H7 (cell line): ENCODE measurements at regions not wholly inside any gene's neighbourhood (a gene's known extent, or its start where the extent isn't known, plus 50 kb on each side); places are given as distances from the start of the nearest gene placed in this dataset.

Experiments
- DNase-seq: peaks from one replicate; pipeline ENCODE4 v3.0.0; 2012
- H3K27me3 ChIP-seq: 2 replicates; pipeline ENCODE4 v1.6.0; 2011; ENCODE audit warnings: mild to moderate bottlenecking, low read length; ENCODE audit not compliant: control insufficient read depth, insufficient read depth
- H3K36me3 ChIP-seq: replicated peaks from 2 replicates; pipeline ENCODE4 v1.5.1; 2011; ENCODE audit warnings: low read length; ENCODE audit not compliant: control insufficient read depth, insufficient read depth
- H3K4me3 ChIP-seq: 2 replicates; pipeline ENCODE4 v1.5.1; 2011; ENCODE audit warnings: low read depth, mild to moderate bottlenecking, control low read depth, low read length, moderate library complexity; ENCODE audit not compliant: insufficient read depth

GRCh38 chr6:169984181-169985120, 233.0 kb downstream of the ERMARD start:
- Histone ChIP-seq H3K36me3 (no peaks in the 10 kb centered on the region), H3K4me3 (no peak overlapping the region), H3K27me3 (no peaks in the 10 kb centered on the region)
- no peak for DNase-seq

DNA sequence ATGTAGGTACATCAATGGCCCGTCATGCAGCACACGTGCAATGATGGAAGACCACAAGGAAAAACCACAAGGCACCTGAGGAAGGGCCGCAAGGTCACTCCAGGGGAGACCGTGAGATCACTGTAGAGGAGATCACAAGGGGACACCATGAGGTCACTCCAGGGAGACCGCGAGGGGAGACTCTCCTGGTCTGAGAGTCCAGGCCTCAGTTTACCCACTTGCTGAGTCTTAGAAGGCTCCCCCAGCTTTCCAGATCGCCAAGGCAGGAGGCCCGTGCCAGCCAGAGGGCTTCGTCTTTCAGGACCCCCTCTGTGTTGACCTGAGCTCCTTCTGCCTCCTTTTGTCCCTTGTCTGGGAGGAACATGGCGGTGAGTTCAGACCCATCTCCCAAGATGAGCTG, 232.2 kb downstream of the ERMARD start:
- no peak overlapping the region for H3K4me3 ChIP-seq
- no peaks in the 10 kb centered on the region for H3K36me3 ChIP-seq
- H3K27me3 ChIP-seq, result no peaks in the 10 kb centered on the region
- no peak for DNase-seq

- Histone ChIP-seq H3K36me3 (no peaks in the 10 kb centered on the region), H3K4me3 (no peak overlapping the region), H3K27me3 (no peaks in the 10 kb centered on the region)
- peak; percentile 64 for DNase-seq
Measured at GRCh38 chr6:169982461-169983386, 231.3 kb downstream of the ERMARD start.

- no peak for DNase-seq
- no peaks in the 10 kb centered on the region for H3K27me3 ChIP-seq
- no peak overlapping the region for H3K4me3 ChIP-seq
- H3K36me3 ChIP-seq, result no peaks in the 10 kb centered on the region
Measured at GRCh38 chr6:169981969-169982368, 230.5 kb downstream of the ERMARD start.

DNA sequence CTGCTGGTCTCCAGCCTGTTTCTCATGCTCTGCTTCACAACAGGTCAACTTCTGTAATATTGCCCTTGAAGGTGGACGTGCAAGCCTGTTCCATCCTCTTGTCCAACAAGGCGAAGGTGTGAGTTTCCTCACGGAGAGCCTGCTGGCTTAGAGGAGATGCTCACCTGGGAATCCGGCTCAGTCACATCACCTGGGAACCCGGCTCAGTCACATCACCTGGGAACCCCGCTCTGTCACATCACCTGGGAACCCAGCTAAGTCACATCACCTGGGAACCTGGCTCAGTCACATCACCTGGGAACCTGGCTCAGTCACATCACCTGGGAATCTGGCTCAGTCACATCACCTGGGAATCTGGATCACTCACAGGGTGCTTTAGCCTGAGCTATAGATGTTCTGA, 230.1 kb downstream of the ERMARD start:
- DNase-seq, result no peak
- no peaks in the 10 kb centered on the region for H3K36me3 ChIP-seq
- H3K4me3 ChIP-seq, result no peak overlapping the region
- no peaks in the 10 kb centered on the region for H3K27me3 ChIP-seq

GRCh38 chr6:169980826-169981450, 229.5 kb downstream of the ERMARD start:
- Histone ChIP-seq H3K36me3 (no peaks in the 10 kb centered on the region), H3K4me3 (no peak overlapping the region)
- DNase-seq, result no peak

DNA sequence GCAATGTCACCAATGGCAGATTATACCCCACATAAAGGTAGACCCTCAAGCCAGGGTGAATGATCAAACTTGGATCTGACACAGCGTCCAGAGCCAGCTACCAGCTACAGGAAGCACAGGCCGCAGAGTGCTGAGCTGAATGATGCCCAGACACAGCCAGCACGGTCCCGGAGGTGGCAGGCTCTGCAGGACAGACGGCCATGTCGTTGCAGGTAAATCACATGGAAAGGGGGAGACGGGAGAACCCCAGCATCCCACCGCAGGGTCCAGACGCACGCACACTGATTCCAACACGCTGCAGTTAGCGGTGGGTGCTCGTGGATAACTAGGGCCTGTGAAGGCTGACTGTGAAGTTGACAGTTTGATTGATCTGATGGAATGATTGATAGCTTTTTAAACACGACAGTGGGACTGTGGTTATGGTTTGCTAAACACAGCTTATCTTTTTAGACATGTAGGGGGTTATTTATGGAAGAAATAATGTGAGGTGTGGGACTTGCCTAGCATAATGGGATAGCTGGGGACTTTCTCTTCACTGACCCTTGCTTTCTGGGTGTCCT, 228.5 kb downstream of the ERMARD start:
- DNase-seq, result no peak
- Histone ChIP-seq H3K4me3 (no peak overlapping the region), H3K27me3 (no peaks in the 10 kb centered on the region), H3K36me3 (no peaks in the 10 kb centered on the region)

More at GRCh38 chr6:169980826-169981450, 229.5 kb downstream of the ERMARD start:
- H3K27me3 ChIP-seq, result no peaks in the 10 kb centered on the region

DNA sequence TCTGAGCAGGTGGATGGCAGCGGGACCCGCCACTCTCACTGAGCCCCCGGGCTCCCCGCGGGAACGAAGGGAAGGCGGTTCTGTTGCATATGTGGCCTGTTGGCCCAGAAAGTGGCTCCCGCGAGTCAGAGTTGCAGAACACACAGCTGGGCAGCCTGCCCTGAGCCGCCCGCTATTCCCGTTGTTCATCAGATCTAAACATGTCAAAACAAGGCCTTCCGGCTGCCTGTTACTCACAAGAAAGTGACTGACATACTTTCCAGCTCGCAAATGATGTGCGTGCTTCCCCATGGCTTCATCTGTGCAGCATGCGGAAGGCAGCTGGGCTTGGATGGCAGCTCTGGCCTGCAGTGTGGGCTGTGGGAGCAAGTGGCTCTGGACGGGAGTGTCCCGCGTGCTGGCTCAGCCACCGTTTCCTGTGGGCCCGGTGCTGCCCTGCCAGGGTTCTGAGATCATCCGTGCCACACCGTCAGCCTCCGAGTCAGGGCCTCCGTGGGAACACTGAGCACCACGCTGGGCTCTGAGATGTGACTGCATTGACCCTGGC, 227.3 kb downstream of the ERMARD start:
- H3K27me3 ChIP-seq, result no peaks in the 10 kb centered on the region
- DNase-seq, result no peak
- H3K4me3 ChIP-seq, result no peak overlapping the region
- no peaks in the 10 kb centered on the region for H3K36me3 ChIP-seq

DNA sequence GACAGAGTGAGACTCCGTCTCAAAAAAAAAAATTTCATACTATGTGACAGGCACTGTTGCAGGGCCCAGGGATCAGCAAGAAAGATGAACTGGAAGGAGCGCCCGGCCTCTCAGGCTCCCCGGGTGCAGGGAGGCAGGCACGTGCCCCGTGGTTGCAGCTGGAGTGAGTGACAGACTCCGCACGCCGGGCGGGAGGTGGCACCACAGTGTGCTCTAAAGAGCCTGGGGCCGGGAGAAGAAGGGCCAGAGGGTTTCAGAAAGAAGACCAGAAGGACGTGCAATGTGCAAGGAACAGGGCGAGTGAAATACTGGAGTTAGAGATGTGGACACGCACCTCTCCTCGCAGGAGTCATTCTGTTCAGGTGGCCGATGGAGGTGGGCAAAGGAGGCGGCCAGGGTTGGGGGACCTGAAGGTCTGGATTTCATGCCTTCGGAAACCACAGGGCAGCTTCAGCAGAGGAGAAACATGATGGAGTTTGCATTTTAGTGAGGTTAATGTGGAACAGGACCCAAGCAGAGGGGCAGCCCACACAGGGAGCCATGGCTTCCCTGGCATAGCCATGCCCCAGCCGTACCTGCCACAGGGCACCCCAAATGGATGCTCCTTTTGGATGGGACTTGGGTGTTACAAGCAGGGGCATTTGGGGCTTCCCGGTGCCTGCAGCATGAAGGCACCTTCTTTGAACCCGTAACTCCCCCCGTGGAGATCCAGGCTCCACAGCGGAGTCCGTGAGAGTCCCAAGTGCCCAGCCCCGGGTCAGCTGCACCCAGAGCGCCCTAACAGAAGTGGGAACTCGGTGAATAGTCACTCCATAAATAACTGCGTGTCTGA, 226.2 kb downstream of the ERMARD start:
- H3K4me3 ChIP-seq, result no peak overlapping the region
- DNase-seq, result no peak

DNA sequence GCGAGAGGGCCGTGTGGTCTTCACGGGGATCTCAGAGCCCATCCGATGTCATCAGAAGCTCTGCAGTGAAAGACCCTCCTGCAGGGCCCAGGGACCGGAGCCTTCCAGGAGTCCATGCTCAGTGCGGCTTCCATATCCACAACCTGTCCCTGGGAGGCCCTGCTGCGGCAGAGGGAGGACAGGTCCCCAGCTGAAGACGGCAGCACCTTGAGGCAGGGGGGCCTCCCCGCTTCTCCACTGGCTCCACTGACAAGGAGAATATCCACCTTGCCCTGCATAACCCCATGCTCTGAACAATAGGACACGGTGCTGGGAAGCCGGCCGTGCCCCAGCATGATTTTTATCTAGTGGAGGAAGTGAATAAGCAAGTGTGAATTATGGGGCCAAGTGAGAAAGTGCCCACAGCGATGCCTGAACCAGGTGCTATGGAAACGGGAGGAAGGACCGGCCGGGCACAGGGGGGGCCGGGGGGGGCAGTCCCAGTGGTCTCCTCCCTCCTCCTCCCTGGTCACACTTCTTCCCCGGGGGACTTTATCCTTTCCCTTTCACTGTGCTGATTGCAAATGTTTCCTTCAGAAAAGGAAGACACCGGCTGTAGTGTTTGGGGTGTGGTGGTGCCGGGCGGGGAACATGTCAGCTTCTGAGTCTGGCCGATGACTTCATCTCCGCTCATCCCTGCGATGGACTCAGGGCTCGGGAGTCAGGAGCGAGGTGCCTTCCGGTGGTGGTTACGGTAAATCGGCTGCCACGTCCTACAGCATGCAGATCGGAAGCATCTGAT, 225.1 kb downstream of the ERMARD start:
- H3K27me3 ChIP-seq, result no peaks in the 10 kb centered on the region
- H3K36me3 ChIP-seq, result no peaks in the 10 kb centered on the region
- DNase-seq, result no peak
- no peak overlapping the region for H3K4me3 ChIP-seq

More for the DNA sequence above, 226.2 kb downstream of the ERMARD start:
- Histone ChIP-seq H3K27me3 (no peaks in the 10 kb centered on the region), H3K36me3 (no peaks in the 10 kb centered on the region)

GRCh38 chr6:169975701-169976100, 224.3 kb downstream of the ERMARD start:
- DNase-seq, result no peak
- no peak overlapping the region for H3K4me3 ChIP-seq
- H3K36me3 ChIP-seq, result no peaks in the 10 kb centered on the region
- no peaks in the 10 kb centered on the region for H3K27me3 ChIP-seq

- no peaks in the 10 kb centered on the region for H3K36me3 ChIP-seq
- H3K4me3 ChIP-seq, result no peak overlapping the region
- no peak for DNase-seq
- H3K27me3 ChIP-seq, result no peaks in the 10 kb centered on the region
Measured at GRCh38 chr6:169975286-169975685, 223.9 kb downstream of the ERMARD start.

DNA sequence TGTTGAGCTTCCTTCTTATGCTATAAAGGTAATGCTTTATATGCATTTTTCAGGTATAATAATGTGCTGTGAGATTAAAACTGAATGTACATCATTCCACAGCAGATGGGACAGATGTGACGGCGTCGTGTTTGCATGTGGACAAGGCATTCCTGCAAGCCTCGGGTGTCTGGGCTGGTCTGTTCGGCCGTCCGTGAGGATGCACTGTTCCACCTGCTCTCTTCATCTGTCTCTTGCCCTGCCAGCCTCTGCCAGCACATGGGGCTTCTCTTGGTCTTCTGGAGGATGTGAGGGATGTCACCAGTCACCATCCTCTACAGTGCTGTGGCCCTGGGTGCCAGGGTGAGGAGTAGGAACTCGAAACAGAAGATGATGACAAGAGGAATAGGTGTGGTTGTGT, 223.2 kb downstream of the ERMARD start:
- Histone ChIP-seq H3K4me3 (no peak overlapping the region), H3K36me3 (no peaks in the 10 kb centered on the region), H3K27me3 (no peaks in the 10 kb centered on the region)
- no peak for DNase-seq
